ENCODE measurements at regions not wholly inside any gene's neighbourhood (a gene's known extent, or its start where the extent isn't known, plus 50 kb on each side); places are given as distances from the start of the nearest gene placed in this dataset.
"Not testable (repeated sequence)": the region's sequence is repeated elsewhere in the genome, so short reads cannot be mapped to it uniquely, and the experiment has no call there.

DNA sequence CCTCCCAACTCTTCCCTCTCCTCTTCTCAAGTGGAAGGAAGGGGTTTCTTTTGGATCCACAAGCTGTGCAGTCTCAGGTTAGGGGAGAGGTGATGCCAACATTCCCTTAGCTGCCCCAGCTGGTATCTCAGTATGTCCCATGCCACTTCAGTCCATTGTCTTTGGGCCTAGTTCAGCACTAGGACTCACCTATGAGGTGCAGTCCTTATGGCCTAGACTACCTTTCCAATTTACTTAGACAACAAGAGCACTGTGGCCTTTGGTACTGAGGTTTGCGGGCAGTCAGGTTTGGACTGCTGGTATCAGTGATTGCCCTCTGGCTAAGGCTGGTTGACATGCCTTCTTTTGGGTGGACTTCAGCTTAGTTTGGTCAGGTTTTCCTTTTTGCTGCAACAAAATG is 159.9 kb downstream of the POTEH start:
- DNase-seq, result not testable (repeated sequence)

- DNase-seq, result peak; percentile 18
These were observed 164.0 kb downstream of the POTEH start for GRCh38 chr22:15853716-15854373.

- DNase-seq, result peak; percentile 17
These were observed 164.6 kb downstream of the POTEH start for GRCh38 chr22:15854421-15854820.

DNA sequence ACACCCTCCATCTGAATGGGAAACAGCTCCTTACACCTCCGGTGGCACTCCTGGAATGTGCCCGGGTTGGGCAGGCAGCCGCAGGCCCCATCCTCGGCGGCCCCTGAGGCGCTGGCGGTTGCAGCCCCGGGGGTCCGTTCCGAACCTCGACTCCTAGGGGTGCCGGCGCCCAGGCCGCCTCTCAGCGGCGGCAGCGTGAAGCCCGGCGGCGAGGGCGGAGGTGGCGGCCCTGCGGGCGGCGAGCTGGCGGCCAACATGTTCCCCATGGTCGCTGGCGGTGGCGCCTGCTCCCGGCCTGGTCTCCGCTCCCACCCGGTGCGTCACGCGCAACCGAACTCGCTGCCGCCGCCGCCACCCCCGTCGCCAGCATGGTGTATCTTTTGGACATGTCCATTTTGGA is 165.2 kb downstream of the POTEH start:
- not testable (repeated sequence) for DNase-seq

DNA sequence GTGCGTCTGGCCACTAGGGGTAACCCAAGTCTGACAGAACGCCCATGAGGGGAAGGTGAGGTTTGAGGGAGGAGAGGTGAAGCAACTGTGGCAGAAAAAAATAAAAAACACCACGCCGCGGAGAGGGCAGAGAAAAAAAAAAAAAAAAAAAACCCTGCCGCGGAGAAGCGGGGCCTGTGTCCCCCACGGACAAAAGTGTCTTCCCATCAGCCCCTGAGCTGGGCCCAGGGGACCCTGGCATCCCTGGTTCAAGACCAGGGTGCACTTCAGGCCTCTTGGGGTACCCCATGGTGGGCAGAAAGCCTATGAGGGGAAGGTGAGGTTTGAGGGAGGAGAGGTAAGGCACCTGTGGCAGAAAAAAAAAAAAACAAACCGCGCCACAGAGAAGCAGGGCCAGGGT is 191.1 kb downstream of the POTEH start:
- DNase-seq, result not testable (repeated sequence)

DNA sequence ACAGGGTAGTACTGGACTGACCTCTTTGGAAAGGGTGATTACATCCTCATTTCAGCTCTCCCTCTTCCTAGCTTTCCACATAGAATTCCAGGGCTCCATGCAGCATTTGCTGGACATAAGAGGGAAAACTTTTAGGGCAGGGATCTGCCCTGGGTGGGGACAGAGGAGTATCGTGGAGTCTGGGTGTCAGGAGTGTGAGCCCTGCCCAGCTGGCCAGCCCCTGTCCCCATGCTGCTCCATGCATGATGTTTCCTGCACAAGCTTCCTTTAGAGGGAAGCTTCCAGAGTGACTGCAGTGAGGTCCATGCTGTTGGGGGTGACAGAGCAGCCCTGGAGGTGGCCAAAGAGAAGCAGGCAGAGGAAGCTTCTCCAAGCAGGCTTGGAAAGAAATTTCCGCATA is 214.5 kb downstream of the POTEH start:
- DNase-seq, result not testable (repeated sequence)

GRCh38 chr22:15911704-15912103 is 221.9 kb downstream of the POTEH start:
- DNase-seq, result not testable (repeated sequence)

- not testable (repeated sequence) for DNase-seq
These were observed 229.3 kb downstream of the POTEH start for GRCh38 chr22:15919120-15919519.

- not testable (repeated sequence) for DNase-seq
These were observed 231.1 kb downstream of the POTEH start for GRCh38 chr22:15920941-15921340.

- not testable (repeated sequence) for DNase-seq
These were observed 232.3 kb downstream of the POTEH start for GRCh38 chr22:15922132-15922531.

DNA sequence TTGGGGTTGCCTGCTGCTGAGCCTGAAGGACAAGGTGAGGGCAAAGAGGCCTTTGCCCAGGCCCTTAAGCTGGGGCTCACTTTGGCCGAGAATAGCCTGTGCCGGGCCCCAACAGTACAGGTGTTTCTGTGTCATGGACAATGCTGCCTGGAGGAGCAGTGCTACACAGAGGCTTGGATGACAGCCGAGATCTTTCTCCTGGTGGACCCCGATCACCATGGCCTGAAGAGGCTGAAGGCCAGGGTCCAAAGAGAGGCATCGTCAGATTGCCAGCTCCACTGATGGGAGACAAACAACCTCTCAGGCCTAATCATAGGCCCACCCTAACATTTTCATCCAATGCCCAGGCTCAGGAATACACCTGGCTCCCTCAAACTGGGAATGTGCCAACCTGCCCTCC is 232.8 kb downstream of the POTEH start:
- not testable (repeated sequence) for DNase-seq

- not testable (repeated sequence) for DNase-seq
These were observed 235.0 kb downstream of the POTEH start for GRCh38 chr22:15924820-15925219.

- DNase-seq, result not testable (repeated sequence)
These were observed 237.3 kb downstream of the POTEH start for GRCh38 chr22:15927172-15927571.

All from CD4-positive, alpha-beta T cell treated with Interleukin-15 for 1 hour (primary cell).